HG02623 (cell line): ENCODE measurements at regions not wholly inside any gene's neighbourhood (a gene's known extent, or its start where the extent isn't known, plus 50 kb on each side); places are given as distances from the start of the nearest gene placed in this dataset.
"Not testable (repeated sequence)": the region's sequence is repeated elsewhere in the genome, so short reads cannot be mapped to it uniquely, and the experiment has no call there.

ENCODE experiments used
- ATAC-seq: cut with Tn5 transposase; IDR thresholded peaks from one replicate; pipeline ENCODE4 v1.9.1; 2021; ENCODE audit warnings: moderate library complexity; ENCODE audit not compliant: unreplicated experiment

DNA sequence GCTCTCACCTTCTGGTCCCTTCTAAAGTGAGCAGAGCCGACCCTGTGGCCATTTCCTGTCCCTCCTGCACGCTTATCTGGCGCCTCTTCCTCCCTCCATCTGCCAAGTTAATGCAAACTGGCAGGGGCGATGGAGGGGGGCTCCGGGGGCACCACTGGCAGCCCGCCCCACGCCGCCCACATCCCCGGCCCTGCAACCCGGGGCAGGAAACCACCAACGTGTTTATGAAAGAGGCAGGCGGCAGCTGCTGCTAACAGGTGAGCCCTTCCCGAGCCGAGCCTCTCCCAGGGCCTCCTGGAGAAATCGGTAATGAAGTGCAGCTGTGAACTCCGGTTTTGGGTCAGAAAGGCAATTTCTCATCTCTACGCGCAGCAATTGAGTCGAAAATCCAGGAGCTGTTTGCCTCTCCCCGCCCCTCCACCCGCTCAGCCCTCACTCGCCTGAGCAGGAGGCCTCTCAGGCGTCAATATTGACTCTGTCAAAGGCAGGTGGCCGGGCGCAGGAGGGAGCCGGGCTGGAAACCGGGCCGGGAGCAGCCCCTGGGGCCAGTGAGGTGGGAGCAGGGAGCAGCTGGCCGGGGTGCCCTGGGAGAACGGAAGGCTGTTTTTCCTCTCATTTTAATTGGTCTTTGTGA lies 164.4 kb upstream of the GSE1 start:
- ATAC-seq, result no peak

DNA sequence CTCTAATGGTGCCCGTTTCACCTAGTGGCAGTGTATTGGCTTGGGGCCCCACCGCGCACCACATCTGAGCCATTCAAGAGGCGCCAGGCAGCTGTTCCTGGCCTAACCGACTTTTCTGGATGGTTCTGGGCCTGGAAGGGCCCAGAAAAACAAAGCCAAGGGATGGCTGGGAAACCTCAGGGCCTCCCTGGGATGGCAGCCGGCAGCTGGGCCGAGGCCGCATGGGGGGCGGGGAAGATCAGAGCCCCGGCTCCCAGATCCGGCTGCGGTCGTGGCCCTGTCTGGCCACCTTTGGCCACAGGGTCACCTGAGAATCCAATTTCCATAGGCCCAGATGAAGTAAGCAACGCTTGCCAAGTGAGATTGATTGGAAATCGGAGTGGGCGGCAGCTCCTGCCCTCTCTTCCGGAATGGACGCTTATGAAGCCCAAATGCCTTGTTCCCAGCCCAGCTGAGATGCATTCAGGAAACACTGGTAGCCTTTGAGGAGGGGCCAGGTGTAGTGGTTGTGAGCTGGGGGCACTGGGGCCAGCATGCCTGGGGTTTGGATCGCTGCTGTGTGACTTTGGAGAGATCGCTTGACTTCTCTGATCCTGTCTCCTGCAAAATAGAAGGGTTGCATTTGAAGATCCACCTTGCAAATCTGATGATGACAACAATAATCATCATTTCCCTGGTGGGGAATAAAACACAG lies 163.8 kb upstream of the GSE1 start:
- no peak for ATAC-seq

DNA sequence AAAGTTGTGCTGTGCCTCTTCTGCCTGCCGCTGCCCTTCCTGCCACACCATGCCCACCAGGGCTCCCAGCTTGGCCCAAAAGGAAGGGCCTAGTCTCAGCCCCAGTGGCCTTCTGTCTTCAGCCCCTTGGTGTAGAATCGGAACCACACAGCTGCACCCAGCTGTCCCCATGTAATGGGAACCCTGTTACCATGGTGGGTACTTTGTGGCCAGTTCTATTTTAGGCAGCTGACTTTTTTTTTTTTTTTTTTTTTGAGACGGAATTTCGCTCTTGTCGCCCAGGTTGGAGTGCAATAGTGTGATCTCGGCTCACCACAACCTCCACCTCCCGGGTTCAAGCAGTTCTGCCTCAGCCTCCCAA lies 163.3 kb upstream of the GSE1 start:
- no peak for ATAC-seq

DNA sequence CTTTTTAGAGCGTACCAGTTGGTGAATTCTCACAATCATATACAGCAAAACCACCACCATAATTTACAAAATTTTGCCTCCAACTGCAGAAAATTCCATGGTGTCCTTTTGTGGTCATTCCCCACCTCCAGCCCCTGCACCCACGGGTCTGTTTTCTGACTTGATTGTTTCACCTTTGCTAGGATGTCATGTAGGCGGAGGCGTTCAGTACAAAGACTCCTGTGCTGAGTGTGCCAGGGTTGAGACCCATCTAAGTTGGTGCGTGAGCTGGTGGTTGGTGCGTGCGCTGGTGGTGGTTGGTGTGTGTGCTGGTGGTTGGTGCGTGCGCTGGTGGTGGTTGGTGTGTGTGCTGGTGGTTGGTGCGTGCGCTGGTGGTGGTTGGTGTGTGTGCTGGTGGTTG lies 162.0 kb upstream of the GSE1 start:
- ATAC-seq, result not testable (repeated sequence)

DNA sequence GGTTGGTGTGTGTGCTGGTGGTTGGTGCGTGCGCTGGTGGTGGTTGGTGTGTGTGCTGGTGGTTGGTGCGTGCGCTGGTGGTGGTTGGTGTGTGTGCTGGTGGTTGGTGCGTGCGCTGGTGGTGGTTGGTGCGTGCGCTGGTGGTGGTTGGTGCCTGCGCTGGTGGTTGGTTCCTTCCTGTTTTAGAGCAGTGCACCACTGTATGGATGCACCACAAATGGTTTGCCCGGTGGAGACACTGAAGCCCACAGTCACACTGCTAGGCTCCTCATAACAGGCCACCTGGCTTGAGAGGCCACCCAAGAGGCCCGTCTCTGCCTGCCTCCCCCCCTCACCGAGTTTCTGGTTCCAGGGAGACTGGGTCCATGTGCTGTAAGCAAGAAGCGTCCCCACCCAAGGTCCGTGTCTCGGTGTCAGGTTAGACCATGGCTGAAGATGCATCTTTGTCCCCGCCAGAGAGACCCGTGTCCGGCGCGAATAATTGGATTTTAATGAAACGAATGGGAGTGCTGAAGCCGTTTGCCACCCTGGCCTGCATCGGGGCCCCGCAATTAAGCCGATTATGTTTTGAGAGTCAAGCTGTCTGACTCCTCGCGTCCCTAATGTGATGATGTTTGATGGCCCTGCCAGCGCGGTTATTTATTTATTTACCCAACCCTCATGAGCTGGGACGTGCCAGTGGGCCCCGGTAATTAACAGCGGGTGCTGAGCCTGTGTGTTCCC lies 161.3 kb upstream of the GSE1 start:
- ATAC-seq, result no peak

DNA sequence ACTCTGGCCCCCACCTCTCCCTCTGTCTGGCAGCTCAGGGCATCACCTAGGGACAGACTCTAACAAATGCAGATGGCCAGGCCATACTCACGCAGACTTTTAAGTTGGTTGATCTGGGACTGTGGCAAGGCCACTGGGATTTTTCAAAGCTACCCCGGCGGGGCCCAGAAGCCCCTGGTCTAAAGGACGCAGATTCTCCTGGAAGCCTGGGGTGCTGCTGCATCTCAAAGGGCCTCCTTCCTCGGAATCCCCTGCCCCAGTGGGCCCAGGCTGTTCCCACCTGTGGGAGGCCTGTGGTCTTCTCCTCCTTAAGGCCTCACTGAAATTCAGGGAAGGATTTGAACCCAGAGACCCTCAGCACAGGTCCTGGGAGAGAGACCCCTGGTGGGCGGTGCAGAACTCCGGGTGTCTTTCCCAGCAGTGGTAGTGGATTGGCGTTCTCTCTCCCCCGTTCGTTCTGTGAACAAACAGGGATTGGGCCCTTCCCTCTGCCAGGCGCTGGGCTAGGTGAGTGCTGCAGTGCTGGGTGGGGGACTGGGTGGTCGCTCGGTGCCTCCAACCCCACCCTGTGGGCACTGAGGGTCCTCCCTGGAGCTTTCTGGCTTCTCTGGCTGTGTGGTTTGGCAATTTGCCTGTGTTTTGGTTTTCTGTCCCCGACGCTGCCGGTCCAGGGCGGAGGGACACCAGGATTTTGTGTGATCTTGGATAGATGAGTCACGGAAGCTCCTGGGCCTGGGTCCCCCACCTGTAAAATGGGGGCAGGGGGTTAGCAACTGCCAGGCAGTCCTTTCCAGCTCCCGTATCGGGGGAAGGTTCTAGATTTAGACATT lies 160.5 kb upstream of the GSE1 start:
- ATAC-seq, result no peak

DNA sequence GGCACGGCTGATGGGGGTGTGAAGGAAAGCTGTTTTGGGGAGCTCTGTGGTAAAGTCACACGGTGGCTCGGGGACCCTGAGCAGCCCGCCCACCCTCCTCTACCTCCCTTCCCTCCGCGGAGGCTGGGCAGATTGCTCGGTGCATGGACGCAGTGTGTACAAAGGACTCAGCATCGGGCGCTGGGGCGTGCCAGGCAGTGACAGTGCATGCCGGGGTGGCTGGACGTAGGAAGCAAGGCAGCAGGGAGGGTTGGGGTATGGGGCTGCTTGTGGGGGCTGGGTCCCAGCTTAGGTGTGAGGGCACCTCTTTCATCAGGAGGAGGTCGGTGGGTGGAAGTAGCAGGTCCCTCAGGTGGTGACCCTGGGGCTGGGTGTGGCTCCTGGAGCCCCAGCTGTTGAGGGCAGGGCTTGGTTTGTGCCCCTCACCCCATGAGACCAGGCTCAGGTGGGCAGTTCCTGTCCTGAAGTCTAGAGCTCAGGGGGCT lies 159.9 kb upstream of the GSE1 start:
- no peak for ATAC-seq

DNA sequence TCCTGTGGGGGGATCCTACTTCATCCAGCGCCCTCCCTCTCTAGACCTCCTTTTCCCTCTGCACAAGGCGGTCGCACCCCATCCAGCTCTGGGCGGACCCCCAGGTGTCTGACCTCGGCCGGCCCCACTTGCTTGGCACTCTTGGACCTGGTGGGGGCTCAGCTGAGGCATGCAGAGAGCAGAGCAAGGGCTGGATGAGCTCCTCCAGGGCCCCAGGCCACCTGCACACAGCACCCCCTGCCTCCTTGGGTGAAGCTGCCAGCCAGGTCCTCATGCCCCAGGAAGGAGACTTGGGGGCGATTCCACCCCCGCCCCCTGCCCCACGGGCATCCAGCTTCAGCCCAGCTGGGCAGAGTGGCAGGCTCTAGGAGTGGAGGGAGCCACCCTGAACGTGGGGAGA lies 159.4 kb upstream of the GSE1 start:
- no peak for ATAC-seq

DNA sequence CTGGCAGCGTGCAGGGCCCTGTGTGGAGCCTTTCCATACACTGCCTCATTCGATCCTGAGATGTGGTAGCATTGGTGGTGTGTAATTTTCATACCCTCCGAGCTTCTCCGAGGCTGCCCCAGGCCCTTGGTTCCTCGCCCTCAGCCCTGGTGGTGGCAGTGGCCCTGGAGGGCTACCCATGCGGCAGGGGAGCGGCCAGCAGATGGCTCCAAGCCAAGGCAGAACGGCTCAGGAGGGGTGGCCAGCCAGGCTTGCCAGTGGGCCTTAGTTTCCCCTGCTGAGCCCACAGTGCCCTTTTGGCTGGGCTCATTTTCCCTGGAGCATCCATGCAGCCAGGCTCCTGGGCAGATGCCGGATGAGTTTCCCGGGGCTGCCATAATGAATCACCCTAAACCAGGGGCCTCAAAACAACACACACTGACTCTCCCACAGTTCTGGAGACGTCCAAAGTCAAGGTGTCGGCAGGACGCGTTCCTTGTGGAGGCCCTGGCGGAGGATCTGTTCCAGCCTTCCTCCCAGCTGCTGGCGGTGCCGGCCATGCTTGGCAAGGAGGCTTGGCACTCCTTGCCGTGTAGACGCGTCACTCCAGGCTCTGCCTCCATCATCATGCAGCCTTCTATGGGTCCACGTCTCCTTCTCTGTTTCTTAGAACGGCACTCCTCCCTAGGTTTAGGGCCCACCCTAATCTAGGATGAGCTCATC lies 158.8 kb upstream of the GSE1 start:
- ATAC-seq, result no peak

DNA sequence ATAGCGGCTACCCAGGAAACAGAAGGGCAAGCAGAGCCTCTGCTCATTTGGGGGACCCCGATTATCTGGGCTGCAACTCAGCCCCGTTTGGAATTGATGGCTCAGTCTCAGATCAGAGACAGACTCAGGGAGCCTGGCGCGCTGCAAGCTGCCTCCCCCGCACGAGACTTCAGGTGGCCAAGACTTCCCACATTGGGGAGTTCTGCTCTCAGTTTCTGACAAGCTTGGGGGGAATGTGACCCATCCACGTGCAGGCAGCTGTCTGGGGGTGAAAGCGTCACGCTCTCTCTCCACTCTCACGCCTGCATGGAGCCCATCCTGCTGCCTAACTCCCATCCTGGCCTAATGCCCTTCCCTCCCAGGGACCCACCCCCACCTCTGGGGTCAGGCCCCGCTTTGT lies 157.6 kb upstream of the GSE1 start:
- no peak for ATAC-seq

DNA sequence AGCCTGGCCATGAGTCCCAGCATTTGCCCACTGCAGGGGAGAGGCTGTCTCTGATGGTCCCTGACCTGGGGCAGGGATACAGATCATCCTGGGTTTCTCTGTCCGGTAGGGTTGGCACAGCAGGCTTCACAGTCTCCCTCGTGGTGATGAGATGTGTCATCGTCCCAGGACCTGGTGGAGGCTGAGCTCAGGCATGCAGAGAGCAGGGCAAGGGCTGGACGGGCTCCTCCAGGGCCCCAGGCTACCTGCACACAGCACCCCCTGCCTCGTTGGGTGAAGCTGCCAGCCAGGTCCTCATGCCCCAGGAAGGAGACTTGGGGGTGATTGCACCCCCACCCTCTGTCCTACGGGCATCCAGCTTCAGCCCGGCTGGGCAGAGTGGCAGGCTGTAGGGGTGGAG lies 155.8 kb upstream of the GSE1 start:
- ATAC-seq, result no peak

DNA sequence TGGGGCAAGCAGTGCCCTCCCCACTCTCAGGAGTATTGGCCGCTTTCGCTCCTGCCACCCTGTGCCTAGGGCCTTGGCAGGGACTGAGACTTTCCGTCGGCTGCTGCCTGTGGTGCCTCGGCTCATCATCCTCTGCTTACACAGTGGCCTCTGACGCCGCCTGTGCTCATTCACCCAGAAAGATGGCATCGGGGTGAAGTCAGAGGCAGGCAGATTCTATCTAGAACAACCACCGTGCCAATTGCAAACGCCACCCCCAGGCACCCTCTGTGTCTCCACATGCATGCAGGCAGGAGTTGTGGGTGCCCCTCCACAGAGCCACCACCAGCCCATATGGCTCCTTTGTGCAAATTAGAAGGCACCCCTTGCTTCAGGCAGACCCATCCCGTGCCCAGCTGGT lies 154.2 kb upstream of the GSE1 start:
- ATAC-seq, result no peak

DNA sequence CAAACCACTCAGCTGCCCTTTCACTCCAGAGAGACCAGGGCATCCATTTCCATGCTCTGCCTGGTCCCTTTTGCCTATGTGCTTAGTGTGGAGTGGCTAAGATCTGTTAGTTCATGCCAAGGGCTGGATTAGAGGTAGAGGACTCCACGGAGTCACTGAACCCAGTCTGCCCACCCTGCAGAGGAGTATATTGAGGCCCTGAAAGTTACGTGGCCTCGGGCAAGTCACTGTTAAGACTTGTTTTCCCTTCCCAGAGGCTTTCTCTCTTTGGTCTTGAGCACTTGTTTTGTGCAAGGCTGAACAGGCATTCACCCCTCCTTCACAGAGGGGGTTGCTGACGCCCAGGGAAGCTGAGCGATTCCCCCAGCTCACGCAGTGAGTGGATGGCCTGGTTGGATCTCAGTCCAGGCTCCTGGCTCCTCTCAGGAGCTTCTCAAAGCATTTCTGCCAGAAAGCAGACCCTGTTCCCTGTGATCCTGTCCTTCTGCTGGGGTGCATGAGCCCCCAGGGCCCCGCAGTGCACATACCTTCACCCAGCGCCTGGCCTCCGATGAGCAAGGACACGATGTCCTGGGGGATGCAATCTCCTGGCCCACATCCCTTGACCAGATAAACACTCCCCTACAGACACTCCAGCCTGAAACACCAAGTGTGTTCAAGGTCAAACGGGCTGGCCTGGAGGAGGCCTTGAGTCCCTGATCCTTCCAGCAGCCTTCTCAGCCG lies 153.4 kb upstream of the GSE1 start:
- no peak for ATAC-seq

DNA sequence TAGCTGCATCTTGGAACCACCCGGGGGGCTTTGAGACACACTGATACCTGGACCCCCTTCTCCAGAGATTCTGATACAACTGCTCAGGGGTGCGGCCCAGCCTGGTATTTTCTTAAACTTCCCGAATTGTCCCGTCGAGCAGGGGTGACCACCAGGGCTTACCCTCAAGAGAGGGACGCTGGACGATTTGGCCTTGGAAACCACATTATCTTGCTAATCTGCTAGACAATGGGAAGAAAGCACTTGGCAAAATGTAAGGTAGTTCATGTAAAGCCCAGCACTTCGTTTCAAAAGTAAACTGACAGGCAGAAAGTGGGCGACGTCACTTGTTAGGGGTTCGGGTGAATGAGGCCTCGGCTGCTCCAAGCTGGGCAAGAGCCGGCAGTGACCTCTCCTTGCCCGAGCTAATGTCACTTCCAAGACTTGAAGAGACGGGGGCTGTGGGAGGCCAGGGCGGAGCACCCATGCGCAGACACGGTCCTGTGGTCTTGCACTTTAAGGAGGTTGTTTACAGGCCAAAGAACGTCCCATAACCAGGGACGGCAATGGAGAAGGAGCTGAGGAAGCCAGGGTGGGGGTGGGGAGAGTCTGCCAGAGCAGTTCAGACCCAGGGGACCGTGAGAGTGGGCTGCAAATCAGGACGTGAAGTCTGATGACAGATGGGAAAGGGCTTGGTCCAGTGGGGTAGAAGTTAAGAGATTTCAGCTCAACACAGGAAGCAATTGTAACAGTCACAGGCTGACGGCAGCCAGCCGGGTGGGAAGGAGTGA lies 152.7 kb upstream of the GSE1 start:
- no peak for ATAC-seq

DNA sequence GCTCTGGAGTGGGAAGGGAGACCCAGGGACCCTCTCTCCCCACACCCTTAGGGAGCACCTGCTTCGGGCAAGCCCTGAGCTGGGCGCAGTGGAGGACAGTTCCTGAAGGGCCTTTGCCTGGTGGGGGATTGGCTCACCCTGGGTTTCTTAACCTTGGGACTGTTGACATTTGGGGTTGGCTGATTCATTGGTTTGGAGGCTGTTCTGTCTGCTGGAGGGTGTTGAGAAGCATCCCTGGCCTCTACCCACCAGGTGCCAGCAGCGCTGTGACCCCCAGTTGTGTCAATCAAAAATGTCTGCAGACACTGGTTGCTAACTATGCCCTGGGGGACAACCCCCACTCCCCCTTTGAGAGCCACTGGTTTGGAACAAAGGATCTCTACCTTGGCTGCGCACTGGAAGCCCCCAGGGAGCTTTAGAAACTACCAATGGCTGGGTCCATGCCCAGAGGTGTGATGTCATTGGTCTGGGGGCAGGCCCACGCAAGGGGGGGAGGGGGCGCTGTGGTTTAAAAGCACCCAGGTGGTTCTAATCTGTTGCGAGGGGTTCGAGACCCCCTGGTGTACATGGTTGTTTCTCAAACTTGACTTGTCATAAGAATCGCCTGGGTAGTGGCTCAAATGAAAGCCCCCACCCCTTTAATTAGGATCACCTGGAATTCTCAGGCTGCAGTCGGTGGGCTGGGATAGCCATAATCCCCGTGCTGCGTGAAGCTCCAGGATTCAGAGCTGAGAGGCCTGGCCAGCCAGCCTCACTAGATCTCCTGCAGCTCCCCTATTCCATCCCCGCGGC lies 151.9 kb upstream of the GSE1 start:
- no peak for ATAC-seq

DNA sequence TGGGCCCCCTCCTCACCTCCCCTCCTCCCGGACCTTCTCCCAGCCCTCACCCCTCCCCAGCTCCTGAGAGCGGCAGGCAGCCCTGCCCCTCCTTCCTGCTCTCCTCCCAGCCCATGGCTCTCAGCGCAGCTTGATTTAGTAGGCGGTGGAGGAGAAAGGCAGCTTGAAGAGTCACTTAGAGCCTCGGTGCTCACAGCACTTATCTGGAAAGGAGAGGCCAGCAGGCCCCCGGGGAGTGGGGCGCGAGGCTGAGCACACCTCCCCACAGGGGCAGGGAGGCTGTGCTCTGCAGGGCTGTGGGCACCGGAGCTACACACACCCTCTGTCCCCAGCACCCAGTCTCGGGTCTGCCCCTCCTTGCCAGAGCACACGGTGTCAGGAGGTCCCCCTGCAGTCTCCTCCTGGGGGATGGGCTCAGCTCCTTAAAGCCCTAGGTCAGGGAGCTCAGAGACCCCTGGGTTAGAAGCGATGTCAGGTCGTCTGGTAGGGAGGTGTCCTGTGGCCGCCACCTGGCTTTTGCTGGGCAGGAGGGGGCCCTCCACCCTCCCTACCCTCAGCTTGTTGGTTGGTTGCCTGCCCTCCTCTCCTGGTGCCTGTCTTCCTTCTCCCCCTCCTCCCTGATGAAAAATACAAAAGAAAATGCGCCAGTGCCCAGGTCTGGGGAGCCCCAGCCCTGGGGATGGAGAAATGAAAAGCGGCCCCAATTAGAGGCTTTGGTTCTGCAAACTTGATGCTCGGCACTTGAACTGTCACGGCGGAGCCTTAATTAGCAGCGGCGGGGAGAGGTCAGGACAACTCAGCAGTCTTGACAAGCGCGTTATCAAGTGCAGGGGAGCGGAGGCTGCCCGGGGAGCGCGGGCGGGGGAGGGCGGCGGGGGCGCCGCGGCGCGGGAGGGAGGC lies 151.1 kb upstream of the GSE1 start:
- ATAC-seq, result no peak
